ENCODE measurements at regions not wholly inside any gene's neighbourhood (a gene's known extent, or its start where the extent isn't known, plus 50 kb on each side); places are given as distances from the start of the nearest gene placed in this dataset.

DNA sequence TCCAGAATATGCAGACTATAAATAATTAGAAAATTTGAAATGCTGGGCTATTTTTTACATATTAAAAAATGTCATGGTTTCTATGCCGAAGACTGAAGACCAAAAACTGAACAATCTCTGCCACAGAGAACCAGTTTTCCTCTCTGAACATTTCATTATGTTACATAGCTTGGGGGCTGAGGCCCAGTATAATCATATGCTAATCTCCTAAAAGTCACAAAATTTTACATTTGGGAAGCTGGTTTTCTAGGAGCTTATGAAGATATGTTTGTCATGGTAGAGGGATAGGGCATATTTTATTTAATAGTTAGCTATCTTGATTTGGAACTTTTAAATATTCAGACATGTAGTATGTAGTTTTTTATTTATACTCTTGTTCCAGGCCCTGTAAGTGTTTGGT, 167.8 kb downstream of the GPAT3 start:
- Histone ChIP-seq H3K27ac (ENCODE audit: low read length) (no peak overlapping the region), H3K4me1 (ENCODE audit: control insufficient read depth, insufficient read depth, low read length) (no peaks in the 10 kb centered on the region), H3K27me3 (ENCODE audit: control insufficient read depth, insufficient read depth, low read length) (no peaks in the 10 kb centered on the region), H3K36me3 (ENCODE audit: control insufficient read depth, insufficient read depth, low read length) (no peaks in the 10 kb centered on the region), H3K4me3 (ENCODE audit: low read depth in 2 of 2, low read length in 2 of 2) (no peak overlapping the region), H3K9me3 (ENCODE audit: control insufficient read depth, insufficient read depth, low read depth, low read length) (peaks cover 6% of the 10 kb centered on the region; the same call in 1 of the 2 replicates)
- intact Hi-C loops (cut with micrococcal nuclease; ENCODE audit: unreplicated experiment), result no loop called here
- DNase-seq (ENCODE audit: low read depth, low spot score), result no peak
- CTCF ChIA-PET, result no interaction called here
- BruUV-seq (replicated peaks), result no TSS peak
- no peak for ATAC-seq
- in situ Hi-C loops (cut with HindIII; ENCODE audit: low pct_unique_long_range_greater_than_20kb, low sequenced_read_pairs), result no loop called here
- TF ChIP-seq CTCF (IDR thresholded peaks at IDR 0.05) (no peak), POLR2AphosphoS5 (IDR thresholded peaks at IDR 0.05; ENCODE audit: low read depth, low read length) (no peak), TCF7L2 (IDR thresholded peaks at IDR 0.05; ENCODE audit: low read depth, low read length) (no peak), SIN3A (IDR thresholded peaks at IDR 0.05; ENCODE audit: borderline replicate concordance, insufficient read depth, low read depth, low read length) (no peak)
- TF ChIP-seq, protein P1, sequence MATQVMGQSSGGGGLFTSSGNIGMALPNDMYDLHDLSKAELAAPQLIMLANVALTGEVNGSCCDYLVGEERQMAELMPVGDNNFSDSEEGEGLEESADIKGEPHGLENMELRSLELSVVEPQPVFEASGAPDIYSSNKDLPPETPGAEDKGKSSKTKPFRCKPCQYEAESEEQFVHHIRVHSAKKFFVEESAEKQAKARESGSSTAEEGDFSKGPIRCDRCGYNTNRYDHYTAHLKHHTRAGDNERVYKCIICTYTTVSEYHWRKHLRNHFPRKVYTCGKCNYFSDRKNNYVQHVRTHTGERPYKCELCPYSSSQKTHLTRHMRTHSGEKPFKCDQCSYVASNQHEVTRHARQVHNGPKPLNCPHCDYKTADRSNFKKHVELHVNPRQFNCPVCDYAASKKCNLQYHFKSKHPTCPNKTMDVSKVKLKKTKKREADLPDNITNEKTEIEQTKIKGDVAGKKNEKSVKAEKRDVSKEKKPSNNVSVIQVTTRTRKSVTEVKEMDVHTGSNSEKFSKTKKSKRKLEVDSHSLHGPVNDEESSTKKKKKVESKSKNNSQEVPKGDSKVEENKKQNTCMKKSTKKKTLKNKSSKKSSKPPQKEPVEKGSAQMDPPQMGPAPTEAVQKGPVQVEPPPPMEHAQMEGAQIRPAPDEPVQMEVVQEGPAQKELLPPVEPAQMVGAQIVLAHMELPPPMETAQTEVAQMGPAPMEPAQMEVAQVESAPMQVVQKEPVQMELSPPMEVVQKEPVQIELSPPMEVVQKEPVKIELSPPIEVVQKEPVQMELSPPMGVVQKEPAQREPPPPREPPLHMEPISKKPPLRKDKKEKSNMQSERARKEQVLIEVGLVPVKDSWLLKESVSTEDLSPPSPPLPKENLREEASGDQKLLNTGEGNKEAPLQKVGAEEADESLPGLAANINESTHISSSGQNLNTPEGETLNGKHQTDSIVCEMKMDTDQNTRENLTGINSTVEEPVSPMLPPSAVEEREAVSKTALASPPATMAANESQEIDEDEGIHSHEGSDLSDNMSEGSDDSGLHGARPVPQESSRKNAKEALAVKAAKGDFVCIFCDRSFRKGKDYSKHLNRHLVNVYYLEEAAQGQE (IDR thresholded peaks at IDR 0.05; ENCODE audit: insufficient read depth in 1 of 2, low read depth in 2 of 2, low read length in 1 of 2), result no peak
- POLR2A ChIA-PET, result no interaction called here

DNA sequence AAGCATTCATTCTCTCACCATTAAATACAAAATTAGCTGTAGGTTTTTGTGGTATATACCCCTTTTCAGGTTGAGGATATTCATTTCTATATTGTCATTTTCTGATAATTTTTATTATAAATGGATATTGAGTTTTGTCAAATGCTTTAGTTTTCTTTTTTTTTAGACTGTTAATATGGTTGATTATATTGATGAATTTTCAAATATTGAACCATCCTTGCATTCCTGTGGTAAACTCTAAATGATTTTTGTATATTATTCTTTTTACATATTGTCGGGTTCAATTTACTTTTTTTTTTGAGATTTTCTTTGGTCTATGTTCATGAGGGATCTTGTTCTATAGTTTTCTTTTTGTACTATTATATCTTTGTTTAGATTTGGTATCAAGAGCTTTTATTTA, 165.1 kb downstream of the GPAT3 start:
- TF ChIP-seq SIN3A (IDR thresholded peaks at IDR 0.05; ENCODE audit: borderline replicate concordance, insufficient read depth, low read depth, low read length) (no peak), CTCF (IDR thresholded peaks at IDR 0.05) (no peak), TCF7L2 (IDR thresholded peaks at IDR 0.05; ENCODE audit: low read depth, low read length) (no peak), POLR2AphosphoS5 (IDR thresholded peaks at IDR 0.05; ENCODE audit: low read depth, low read length) (no peak)
- TF ChIP-seq, protein P1 (IDR thresholded peaks at IDR 0.05; ENCODE audit: insufficient read depth in 1 of 2, low read depth in 2 of 2, low read length in 1 of 2), result no peak
- in situ Hi-C loops (cut with HindIII; ENCODE audit: low pct_unique_long_range_greater_than_20kb, low sequenced_read_pairs), result no loop called here
- ChIA-PET CTCF (no interaction called here), POLR2A (no interaction called here)
- DNase-seq (ENCODE audit: low read depth, low spot score) (no peak), ATAC-seq (no peak)
- Histone ChIP-seq H3K27ac (ENCODE audit: low read length) (no peak overlapping the region), H3K36me3 (ENCODE audit: control insufficient read depth, insufficient read depth, low read length) (no peaks in the 10 kb centered on the region), H3K9me3 (ENCODE audit: control insufficient read depth, insufficient read depth, low read depth, low read length) (peaks cover 6% of the 10 kb centered on the region; the same call in 1 of the 2 replicates), H3K4me3 (ENCODE audit: low read depth in 2 of 2, low read length in 2 of 2) (no peak overlapping the region), H3K27me3 (ENCODE audit: control insufficient read depth, insufficient read depth, low read length) (no peaks in the 10 kb centered on the region), H3K4me1 (ENCODE audit: control insufficient read depth, insufficient read depth, low read length) (no peaks in the 10 kb centered on the region)
- BruUV-seq (replicated peaks), result no TSS peak
- intact Hi-C loops (cut with micrococcal nuclease; ENCODE audit: unreplicated experiment), result no loop called here
